Kidney epithelial cell (primary cell): ENCODE measurements at regions not wholly inside any gene's neighbourhood (a gene's known extent, or its start where the extent isn't known, plus 50 kb on each side); places are given as distances from the start of the nearest gene placed in this dataset.

Source experiments
- DNase-seq: peaks from one replicate; pipeline ENCODE4 v3.0.0-alpha.2; 2010; ENCODE audit warnings: low read depth
- H3K27me3 ChIP-seq: 2 replicates; pipeline ENCODE4 v1.6.0; 2011; ENCODE audit warnings: low read length; ENCODE audit not compliant: control insufficient read depth, insufficient read depth
- H3K36me3 ChIP-seq: 2 replicates; pipeline ENCODE4 v1.5.1; 2011; ENCODE audit warnings: low read length; ENCODE audit not compliant: control insufficient read depth, insufficient read depth
- H3K4me3 ChIP-seq: 2 replicates; pipeline ENCODE4 v1.5.1; 2011; ENCODE audit warnings: low read depth, mild to moderate bottlenecking, control low read depth, low read length
- CTCF ChIP-seq: IDR thresholded peaks from 2 replicates; pipeline ENCODE4 v1.5.1; 2011; ENCODE audit warnings: mild to moderate bottlenecking, moderate library complexity, low read length, control low read depth, inconsistent platforms; ENCODE audit not compliant: insufficient read depth, poor library complexity, severe bottlenecking

- TF ChIP-seq CTCF, result no peak
- DNase-seq, result no peak
- Histone ChIP-seq H3K27me3 (no peaks in the 10 kb centered on the region), H3K36me3 (no peaks in the 10 kb centered on the region), H3K4me3 (no peak overlapping the region)
These were observed 52.8 kb upstream of the NTRK3 start for GRCh38 chr15:88309363-88309762.

- Histone ChIP-seq H3K36me3 (no peaks in the 10 kb centered on the region), H3K27me3 (no peaks in the 10 kb centered on the region), H3K4me3 (no peak overlapping the region)
- no peak for TF ChIP-seq CTCF
- DNase-seq, result no peak
These were observed 50.8 kb upstream of the NTRK3 start for GRCh38 chr15:88307344-88307743.
